HG03095 (cell line): ENCODE measurements at regions not wholly inside any gene's neighbourhood (a gene's known extent, or its start where the extent isn't known, plus 50 kb on each side); places are given as distances from the start of the nearest gene placed in this dataset.
"Not testable (repeated sequence)": the region's sequence is repeated elsewhere in the genome, so short reads cannot be mapped to it uniquely, and the experiment has no call there.

Source experiments
- ATAC-seq: cut with Tn5 transposase; IDR thresholded peaks from one replicate; pipeline ENCODE4 v1.9.1; 2021; ENCODE audit warnings: moderate library complexity; ENCODE audit not compliant: unreplicated experiment

DNA sequence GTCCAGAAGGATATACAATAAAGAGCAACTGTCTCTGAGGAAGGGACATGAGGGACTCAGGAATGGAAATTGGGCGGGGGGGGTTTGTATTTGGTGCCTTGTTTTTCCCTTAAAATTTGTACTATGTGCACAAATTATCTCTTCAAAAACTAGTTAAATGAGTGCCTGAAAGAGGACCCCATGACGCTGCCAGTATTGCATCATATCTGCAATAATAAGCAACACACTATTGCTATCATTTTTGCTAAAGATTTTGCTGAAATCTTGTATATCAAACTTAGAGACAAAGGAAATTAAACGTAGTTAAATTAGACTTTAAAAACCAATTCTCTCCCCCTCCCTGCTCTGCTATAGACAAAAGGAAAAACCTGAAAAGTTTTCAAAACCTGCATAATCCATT, 89.7 kb upstream of the SLC30A5 start:
- no peak for ATAC-seq

DNA sequence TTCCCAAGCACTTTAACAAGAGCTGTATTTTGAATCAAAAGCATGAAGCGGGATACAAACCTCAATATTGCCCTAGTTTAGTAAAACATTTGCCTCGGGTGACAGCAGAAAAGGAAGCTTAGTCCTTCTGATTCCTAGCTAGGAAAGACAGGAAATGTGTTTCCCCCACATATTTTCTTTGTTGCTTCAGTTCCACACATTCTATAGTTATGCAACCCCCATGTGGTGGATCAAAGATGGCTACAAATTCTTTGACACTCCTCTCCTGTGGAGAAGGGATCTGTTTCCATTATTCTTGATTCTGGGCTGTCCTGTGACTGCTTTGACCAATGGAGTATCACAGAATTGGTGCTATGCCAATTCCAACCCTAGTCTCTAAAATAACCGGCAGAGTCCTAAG, 89.1 kb upstream of the SLC30A5 start:
- ATAC-seq = no peak

DNA sequence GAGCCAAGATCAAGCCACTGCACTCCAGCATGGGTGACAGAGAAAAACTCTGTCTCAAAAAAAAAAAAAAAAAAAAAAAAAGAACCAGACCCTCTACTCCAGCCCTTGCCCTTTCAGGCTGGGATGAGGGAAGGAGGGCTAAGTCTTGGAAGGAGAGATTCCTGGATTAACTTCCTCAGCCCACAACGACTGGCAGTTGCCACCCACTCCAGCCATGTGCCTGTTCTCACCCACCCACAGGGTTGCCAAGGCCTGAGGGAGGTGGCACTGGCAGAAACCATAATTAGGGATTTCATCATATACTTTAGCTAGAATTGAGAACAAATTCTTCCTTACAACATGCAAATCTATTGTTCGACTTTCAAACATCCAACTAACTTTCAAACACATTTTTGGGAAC, 87.8 kb upstream of the SLC30A5 start:
- no peak for ATAC-seq

DNA sequence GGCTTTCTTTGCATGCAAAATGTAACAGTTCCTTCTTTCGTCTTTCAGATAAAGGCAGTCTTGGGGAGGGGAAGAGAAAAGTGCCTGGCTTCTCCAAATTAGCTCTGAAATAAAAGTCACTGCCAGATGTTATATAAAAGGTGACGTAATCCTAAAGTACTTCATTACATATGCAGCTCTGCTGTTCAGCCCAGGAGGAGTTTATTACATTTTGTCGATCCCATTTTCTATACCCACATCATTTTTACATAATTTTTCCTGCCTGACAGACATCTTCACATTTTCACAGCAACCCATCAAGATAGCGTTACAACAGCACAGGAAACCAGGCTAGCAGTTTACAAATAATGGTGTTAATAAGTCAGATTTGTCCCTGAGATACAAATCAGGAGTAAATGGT, 86.7 kb upstream of the SLC30A5 start:
- no peak for ATAC-seq

DNA sequence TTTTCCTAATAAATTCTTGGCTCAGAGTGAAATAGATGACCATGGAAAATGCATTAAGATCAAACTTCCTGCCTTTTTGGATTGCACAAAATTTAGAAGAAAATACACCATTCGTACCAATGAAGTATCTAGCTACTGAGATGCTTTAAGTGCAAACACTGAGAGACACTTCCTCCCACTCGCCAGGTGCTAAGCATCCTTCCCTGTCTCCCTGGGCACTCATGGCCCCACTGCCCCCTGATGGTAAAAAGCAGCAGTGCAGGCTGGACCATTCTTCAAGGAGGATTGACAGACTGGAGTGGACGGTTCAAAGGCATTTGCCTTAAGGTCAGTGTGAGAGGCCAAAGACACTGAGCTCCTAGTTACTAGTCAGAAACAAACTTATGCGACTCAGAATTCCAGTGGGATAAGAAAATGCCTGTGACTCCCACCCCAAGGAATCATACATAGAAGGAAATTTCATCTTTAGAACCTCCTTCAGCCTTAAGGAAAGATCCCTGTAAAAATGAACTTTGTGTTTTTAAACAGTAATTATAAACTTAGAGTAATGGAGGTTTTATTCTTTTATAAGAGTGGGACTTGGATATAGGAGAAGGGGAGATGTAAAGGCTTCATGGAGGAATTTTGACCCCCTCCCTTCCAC, 86.0 kb upstream of the SLC30A5 start:
- ATAC-seq = peak; percentile 90

DNA sequence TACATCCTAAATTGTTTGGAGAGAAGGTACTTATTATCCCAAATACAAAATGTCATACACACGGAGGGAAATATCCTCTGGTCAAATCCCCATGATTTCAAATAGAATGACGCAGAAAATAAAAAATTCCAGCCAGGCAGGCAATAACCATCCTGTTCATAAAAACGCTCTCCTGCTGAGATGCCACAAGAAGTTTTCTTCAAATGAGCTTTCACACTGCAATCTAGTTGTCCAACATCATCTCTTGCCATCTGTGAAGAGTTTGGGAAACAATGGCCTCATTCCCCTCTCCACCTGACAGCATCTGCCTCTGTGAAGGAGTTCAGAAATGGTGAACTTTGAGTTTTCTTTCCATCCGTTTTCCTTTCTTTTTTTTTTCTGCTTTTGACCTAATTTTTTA, 83.3 kb upstream of the SLC30A5 start:
- no peak for ATAC-seq

DNA sequence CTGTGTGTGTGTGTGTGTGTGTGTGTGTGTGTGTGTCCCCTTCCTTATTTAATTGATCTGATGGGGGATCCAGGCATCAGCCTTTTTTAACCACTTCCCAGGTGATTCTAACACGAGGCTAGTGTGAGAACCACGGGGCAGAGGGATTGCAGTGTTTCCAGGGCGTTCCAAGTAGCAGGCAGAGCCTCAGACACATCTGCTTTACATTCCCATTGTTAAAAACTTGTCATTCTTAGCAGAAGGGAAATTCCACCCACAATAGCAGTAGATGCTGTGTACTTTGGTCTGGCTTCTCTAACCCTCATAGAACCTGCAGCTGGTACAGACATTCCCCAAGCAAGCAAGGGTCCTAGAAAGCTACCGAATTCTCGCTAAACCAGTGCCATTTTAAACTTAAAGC, 81.9 kb upstream of the SLC30A5 start:
- ATAC-seq = no peak

DNA sequence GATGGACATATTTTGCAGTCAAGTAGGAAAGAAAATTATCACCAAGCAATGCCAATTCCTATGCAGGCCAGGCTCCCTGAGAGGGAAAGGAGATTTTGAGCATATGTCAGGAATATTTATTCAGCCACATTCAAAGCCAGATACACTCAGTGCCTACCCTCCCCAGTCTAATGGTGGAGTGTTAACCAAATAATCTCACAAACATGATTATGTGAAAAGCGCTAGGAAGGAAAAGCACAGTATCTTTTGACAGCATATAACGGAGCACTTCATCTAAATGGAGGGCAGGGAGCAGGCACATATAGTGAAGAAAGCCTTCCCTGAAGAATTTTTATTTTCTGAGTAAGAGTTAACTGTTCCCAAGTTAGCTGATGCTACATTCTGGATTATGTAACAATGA, 80.3 kb upstream of the SLC30A5 start:
- no peak for ATAC-seq

DNA sequence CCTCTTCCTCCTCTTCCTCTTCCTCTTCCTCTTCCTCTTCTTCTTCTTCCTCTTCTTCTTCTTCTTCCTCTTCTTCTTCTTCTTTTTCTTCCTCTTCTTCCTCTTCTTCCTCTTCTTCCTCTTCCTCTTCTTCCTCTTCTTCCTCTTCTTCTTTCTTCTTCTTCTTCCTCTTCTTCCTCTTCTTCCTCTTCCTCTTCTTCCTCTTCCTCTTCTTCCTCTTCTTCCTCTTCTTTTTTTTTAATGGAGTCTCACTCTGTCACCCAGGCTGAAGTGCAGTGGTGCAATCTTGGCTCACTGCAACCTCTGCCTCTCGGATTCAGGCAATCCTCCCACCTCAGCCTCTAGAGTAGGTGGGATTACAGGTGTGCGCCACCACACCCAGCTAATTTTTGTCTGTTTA, 79.8 kb upstream of the SLC30A5 start:
- not testable (repeated sequence) for ATAC-seq

DNA sequence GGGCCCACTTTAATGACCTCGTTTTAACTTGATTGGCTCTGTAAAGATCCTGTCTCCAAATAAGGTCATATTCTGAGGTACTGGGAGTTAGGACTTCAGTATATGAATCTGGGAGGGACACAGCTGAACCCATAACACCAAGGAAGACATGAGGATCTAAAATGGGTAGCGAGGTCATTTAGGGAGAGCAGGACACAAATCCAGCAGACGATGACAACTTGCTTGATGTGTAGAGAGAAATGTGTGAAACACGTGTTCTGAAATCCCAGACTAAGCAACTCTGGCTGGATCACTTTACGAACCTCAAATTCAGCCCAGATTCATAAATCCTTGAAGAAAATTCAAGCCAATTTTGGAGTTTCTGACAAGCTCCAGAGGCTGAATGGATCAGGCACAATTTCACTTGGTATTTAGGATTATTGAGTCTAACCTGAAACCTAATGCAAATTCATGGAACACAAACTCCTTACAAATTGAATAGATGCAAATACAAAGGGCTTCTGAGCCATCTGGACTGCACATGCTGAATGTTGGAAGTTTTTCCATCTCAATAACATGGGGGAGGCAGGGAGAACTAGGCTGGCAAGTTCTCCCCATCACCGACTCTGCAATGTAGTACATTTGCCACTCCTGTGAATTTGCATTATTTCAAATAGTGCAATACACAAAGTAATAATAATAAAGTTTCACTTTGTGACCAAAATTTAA, 74.0 kb upstream of the SLC30A5 start:
- no peak for ATAC-seq

DNA sequence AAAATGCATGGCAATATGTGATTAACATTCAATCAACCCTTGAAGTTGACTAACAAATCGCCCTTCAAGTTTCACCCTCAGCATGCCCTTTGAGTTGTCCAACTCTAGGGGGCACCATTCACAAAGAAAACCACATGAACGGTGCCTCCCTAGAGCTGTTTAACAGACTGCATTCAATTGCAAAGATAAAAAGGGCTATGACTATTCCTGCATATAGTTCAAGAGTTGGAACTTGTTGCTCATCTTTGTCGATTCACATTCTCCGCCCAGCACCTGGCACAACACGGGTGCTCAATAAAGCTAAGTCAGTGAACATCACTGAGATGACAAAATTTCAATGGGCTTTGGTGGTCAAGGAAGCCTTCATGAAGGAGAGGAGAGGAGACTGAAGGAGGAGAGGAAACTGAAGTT, 69.6 kb upstream of the SLC30A5 start:
- no peak for ATAC-seq

DNA sequence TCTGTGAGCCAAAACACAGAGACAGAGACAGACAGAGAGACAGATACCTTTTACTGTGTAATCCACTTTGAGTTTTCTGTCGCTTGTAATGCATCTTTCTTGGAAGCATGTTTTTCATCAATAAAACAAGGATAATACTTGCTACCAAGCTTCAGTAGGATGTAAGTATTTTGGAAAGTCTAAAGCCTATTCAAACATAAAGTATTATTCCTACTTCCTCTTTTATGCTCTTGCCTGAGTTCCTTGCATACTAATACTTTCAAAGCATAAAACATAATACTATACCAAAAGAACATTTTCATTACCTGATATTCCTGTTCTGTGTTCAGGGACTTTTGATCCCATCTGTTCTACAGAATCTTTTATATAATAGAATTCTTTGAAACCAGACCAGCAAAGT, 64.5 kb upstream of the SLC30A5 start:
- no peak for ATAC-seq

DNA sequence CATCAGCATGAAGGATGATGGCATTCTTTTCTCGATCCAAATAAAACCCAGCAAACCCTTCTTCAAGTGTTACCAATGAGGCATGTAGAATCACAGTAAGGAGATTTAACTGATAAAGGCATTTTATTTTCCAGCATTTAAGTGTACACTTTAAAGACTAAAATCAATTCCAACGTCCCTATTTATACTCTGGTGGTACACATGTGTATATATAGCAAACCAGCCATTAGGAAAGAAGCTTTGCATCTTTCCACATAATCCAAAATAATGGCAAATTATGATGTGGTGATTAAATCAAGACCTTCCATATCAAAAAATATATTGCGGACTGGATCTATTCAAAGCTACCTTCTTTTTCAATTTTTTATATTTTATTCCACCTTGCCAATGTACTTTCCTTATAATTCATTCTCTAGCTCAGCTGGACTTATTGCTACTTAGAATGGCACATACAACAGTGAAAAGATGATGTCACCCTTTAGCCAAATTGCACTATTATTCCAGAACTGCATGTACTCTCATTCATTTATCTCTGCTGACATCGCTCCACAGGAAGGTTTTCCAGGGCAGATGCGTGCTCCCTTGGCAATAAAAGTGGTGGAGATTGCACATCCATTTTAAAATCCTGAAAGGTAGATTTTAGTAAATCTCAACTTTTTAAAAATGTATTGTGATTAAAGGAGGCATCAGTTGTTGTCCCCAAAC, 63.3 kb upstream of the SLC30A5 start:
- no peak for ATAC-seq

DNA sequence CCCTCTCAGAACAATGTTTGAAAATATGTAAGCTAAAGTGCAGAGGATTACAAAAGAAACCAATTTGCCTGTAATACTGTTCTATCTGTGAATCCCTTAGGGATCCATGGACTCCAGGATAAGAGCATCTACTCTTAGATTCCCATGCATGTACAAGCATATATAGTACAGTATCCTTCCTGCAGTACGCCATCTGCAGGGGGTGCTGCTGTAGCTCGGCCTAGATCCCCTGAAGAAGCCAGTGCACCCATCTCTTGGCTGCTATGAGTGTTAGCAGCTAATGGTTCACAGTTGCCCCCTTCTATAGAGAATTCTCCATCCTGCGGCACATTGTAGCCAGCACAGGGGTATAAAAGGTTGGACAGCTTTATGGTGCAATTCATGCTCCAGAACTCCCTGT, 61.8 kb upstream of the SLC30A5 start:
- no peak for ATAC-seq

DNA sequence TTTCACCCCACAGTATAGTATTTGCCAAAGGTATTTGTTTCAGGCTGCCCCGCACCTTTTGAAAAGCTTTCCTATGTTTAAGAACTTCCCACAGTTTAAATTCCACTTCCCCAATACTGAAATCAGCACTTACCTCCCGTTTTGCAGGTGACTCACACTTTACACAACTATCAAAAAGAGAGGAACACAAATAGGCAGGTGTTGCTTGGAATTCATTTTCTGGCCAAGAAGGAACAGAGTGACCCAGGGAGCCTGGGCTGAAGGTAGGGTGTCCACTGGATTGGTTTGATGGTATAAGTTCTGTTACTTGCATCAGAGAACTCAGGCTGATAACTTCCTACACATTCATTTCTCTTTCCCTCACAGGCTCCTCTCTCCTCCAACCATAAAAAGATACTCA, 60.1 kb upstream of the SLC30A5 start:
- ATAC-seq = no peak

DNA sequence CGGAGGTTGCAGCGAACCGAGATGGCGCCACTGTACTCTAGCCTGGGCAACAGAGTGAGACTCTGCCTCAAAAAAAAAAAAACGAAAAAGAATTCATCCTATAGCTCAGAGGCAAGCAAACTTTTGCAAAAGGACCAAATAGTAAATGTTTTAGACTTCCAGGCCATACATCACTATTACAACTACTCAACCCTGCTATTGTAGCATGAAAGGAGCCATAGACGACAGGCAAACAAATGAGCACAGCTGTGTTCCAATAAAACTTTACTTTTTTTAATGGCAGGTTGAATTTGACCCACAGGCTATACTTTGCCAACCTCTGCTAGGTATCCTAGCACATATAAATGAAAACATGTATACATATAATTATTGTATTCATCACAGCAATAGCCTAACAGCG, 58.9 kb upstream of the SLC30A5 start:
- ATAC-seq = no peak

DNA sequence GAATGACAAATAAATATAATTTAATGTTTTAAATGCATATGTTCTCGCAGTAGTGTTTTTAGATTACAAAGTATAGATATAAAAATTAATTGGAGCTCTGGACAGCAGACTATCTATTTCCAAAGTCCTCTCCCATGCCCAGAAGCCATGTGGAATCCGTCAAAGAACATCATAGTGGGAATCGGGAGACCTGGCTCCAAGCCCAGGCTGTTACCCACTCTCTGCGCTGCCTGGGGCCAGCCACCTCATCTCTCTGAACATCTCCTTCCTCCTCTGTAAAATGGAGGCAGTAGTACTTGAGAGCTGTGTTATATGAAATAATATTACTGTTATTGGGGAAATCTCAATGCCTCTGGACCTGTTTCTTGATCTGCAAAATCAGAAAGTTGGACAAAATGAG, 58.1 kb upstream of the SLC30A5 start:
- ATAC-seq = no peak

DNA sequence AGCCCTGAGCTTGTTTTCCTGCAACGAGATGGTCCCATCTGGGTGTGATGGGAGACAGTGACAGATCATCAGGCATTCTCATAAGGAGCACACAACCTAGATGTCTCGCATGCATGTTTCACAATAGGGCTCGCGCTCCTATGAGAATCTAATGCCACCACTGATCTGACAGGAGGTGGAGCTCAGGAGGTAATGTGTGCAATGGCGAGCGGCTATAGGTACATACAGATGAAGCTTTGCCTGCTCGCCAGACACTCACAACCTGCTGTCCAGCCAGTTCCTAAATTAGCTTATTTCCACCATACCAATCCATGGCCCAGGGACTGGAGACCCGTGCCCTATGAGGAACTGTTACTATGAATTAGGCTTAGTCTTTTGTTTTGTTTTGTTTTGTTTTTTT, 55.3 kb upstream of the SLC30A5 start:
- ATAC-seq = no peak

DNA sequence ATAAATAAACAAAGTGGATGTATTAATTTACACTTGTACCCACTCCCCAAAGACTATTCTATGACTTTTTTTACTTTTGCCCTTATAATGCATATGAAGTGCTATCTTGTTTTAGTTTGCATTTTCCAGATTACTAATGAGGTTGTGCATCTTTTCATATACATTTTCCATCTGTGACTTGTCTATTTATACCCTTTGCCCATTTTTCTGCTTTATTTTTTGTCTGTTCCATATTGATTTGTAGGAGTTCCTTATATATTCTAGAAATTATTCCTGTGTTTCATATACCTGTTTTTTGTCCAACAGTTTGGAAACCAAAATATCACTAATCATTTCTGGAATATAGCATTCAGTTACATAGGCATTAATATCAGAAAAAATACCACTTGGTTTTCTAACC, 54.0 kb upstream of the SLC30A5 start:
- no peak for ATAC-seq

DNA sequence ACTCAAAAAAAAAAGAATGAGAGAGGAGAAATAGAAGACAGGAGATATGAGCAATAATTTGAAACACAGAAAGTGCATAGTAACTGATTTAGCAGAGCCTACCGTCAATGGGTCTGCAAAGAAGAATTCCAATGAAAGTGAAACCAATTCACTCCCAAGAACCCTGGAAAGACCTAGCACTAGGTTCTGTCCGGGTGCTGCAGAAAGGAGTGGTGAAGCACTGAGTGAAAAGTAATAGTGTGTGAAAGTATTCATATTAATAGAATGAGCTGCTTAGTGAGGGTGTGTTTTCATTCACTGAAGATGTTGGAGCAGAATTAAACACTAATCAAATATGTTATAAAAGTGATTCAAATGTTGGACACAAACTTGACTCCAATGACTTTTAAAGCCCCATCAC, 51.3 kb upstream of the SLC30A5 start:
- ATAC-seq = peak; percentile 26

DNA sequence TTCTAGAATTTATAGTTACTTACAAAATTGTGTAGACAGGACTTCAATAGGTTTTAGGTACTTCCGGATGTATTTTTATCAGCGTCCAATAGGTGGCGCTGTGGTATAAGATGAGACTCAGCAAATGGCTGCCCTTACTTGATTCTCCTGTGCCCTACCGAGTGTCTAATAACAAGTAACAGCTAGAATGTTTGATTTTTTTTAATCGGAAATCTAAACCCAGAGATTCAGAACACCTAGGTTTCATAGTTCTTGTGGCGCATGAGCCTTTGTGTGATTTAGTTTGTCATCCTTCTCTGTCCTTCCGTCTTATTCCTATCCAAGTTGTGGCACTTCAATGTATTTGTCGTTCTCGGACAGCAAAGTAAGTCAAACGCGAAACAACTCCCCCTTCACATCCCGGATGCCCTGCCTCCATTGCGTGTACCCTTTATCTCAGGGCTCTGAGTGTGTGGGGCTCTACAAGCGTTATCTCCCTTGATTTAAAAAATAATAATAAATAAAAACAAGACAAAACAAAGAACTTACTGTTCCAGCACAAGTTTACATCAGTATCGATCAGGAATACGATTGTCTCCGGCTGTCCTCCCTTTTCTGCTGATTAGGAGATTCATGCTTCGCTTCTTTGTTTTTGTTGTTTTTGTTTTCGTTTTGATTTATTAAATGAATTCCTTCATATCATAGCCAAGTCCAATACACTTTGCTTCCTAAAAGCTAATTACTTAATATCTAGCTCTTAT, 50.7 kb upstream of the SLC30A5 start:
- ATAC-seq = peak; percentile 92

DNA sequence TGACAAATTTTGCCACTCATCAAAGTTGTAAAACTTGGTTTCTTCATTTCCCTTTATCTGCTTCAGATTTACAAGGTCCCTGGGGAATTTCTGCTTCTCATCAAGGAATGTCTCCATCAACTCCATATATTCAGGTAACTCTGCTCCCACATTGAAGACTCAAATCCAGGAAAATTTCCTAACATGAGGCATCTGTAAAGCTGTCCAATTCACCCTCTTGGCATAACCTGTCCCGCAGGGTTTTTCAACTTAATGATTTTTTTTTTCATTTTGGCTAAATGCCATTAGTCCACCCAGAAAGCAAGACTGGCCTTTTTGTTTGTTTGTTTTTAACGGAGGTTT, 50.2 kb upstream of the SLC30A5 start:
- no peak for ATAC-seq
